RWPE1 (cell line): ENCODE measurements at regions not wholly inside any gene's neighbourhood (a gene's known extent, or its start where the extent isn't known, plus 50 kb on each side); places are given as distances from the start of the nearest gene placed in this dataset.
A peak's percentile ranks its signal among the peaks of the same experiment; 100 is the strongest.
"Not testable (repeated sequence)": the region's sequence is repeated elsewhere in the genome, so short reads cannot be mapped to it uniquely, and the experiment has no call there.

Experiments used
- CTCF ChIA-PET: fragments of 350-600 bp; sonication (Branson Sonifier 250); formaldehyde crosslinking; extraction: SDS; loops from one replicate; lab custom pipeline; 2021; lab: Yijun Ruan, JAX
- POLR2A ChIA-PET: fragments of 400-600 bp; formaldehyde crosslinking; extraction: SDS; loops from one replicate; lab custom pipeline; 2020; ENCODE audit warnings: antibody characterized with exemption; ENCODE audit not compliant: low non-redundant PET; lab: Yijun Ruan, JAX
- DNase-seq: peaks from one replicate; pipeline ENCODE4 v3.0.0; 2012; ENCODE audit warnings: low spot score
- H3K27ac ChIP-seq: fragments of 450-650 bp; 2 replicates; pipeline ENCODE4 v1.5.1; 2017
- TF ChIP-seq, protein P1 (sequence below): fragments of 450-650 bp; conservative IDR thresholded peaks from 2 replicates; pipeline ENCODE4 v1.5.1; 2017; ENCODE audit warnings: low read depth, mild to moderate bottlenecking

DNA sequence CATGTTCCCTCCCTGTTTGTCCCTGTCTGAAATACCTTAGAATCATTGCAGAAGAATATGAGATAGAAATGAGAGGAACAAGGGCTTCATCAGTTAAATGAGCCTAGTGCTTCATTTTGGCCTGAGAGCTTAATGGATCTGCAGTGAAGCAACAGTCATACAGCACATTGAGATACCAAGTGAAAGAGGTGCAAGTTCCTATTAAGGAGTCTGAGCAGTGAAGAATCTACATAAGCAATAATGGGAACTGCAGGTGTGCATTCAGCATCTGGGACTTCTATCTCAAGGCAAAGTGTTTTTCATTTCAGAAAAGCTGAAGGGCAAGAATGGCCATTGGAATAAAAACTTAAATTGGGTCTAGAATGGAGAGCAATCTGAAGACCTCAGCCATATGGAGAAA, 323.2 kb upstream of the SLC39A10 start:
- no peak overlapping the region for H3K27ac ChIP-seq
- CTCF ChIA-PET, result no interaction called here
- POLR2A ChIA-PET, result no interaction called here
- TF ChIP-seq, protein P1, sequence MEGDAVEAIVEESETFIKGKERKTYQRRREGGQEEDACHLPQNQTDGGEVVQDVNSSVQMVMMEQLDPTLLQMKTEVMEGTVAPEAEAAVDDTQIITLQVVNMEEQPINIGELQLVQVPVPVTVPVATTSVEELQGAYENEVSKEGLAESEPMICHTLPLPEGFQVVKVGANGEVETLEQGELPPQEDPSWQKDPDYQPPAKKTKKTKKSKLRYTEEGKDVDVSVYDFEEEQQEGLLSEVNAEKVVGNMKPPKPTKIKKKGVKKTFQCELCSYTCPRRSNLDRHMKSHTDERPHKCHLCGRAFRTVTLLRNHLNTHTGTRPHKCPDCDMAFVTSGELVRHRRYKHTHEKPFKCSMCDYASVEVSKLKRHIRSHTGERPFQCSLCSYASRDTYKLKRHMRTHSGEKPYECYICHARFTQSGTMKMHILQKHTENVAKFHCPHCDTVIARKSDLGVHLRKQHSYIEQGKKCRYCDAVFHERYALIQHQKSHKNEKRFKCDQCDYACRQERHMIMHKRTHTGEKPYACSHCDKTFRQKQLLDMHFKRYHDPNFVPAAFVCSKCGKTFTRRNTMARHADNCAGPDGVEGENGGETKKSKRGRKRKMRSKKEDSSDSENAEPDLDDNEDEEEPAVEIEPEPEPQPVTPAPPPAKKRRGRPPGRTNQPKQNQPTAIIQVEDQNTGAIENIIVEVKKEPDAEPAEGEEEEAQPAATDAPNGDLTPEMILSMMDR, result no peak
- no peak for DNase-seq

GRCh38 chr2:195331966-195332365, 325.1 kb upstream of the SLC39A10 start:
- no peak for DNase-seq
- no peak overlapping the region for H3K27ac ChIP-seq
- CTCF ChIA-PET, result interaction anchor here (0.6 kb wide), 1 partner anchor 15 kb away, joined by 3 read pairs; no protein-coding TSS in a partner anchor
- TF ChIP-seq, protein P1, result no peak
- POLR2A ChIA-PET, result no interaction called here

DNA sequence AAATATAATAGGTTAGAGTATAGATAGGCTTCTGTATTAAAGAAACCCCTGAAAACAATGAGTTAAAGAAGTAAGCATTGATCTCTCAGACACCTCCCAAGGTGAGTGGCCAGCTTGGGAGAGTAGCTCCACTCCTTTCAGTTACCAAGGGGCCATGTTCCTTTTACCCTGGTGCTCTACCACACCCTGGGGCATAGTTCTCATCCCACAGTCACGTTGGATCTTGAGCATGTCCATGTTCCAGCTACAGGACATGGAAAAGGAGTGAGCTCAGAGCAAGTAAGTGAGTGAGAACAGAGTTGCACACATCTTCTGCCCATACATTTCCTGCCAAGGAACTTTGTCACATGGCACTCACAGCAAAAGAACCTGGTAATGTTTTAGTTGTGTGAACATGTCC, 325.9 kb upstream of the SLC39A10 start:
- ChIA-PET CTCF (no interaction called here), POLR2A (no interaction called here)
- TF ChIP-seq, protein P1, result no peak
- DNase-seq, result no peak
- H3K27ac ChIP-seq, result no peak overlapping the region

DNA sequence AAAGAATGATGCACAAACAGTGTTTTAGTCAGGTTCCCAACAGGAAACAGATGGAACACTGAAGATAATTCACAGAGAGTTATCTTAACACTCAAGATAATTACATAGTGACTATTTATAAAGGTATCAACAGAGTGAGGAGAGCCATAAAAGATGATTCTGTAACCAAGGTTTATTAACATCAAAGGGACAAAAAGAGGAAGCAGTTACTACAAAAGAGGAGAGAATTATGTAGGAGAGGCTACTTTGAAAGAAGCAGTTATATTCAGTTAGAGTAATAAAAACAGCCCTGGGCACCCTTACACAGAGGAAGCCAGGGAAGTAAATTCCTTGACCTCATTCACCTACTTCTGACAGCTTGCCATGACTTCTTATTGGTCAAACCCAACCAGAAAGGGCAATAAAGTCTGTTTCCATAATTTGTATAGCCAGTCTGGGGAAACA, 326.5 kb upstream of the SLC39A10 start:
- TF ChIP-seq, protein P1, result no peak
- DNase-seq, result no peak
- ChIA-PET POLR2A (no interaction called here), CTCF (no interaction called here)
- H3K27ac ChIP-seq, result no peak overlapping the region

DNA sequence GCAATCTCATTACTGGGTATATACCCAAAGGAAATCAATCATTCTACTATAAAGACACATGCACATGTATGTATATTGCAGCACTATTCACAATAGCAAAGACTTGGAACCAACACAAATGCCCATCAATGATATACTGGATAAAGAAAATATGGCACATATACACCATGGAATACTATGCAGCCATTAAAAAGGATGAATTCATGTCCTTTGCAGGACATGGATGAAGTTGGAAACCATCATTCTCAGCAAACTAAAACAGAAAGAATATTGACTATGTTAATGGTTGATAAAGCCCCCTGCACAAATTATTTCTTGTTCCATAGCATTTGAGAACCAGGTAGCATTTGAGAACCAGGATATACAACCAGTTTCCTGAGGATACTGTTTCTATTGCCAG, 327.2 kb upstream of the SLC39A10 start:
- DNase-seq, POLR2A ChIA-PET, H3K27ac ChIP-seq, CTCF ChIA-PET: not testable (repeated sequence)

DNA sequence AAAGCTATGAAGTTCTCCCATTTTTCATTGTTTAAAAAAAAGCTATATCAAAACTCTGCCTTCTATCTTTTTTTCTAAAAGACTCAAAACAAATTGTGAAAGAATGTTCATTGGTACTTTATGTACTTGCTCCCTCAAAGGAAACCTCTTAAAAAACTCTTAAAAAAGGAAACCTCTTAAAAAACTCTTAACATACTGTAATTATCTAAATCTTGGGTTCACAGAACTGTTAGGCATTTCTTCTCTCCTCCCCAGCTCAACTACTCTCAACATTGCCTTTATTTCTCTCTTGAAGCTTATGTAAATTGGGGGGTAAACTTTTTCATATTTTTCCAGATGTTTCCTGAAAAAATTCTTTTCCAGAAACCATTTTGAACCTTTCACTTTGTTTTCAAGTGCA, 330.5 kb upstream of the SLC39A10 start:
- ChIA-PET CTCF (no interaction called here), POLR2A (no interaction called here)
- no peak overlapping the region for H3K27ac ChIP-seq
- TF ChIP-seq, protein P1, result no peak
- DNase-seq, result no peak

DNA sequence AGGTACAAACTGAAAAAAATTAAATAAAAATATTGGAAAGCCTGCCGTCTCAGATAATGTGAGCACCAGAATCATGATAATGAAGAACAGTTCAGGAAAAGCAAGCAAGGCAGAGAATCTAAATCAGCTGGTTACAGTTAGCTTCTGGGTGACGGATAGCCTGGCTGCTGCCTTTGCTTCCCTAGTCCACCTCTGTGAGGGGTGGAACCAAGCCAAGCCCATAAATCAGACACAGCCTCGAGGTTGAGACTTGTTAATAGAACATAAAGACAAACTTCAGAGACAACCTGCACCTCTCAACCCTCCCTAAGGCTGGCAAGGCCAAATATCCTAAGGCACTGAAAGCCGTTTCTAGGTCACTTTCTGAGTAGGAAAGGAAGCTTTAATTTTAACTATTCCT, 334.7 kb upstream of the SLC39A10 start:
- CTCF ChIA-PET, result interaction anchor here (1.3 kb wide), 1 partner anchor 338 kb away, joined by 3 read pairs; no protein-coding TSS in a partner anchor
- TF ChIP-seq, protein P1, result no peak
- H3K27ac ChIP-seq, result no peak overlapping the region
- POLR2A ChIA-PET, result no interaction called here
- DNase-seq, result peak; percentile 25
